Adipocyte (in vitro differentiated cells): ENCODE measurements at regions not wholly inside any gene's neighbourhood (a gene's known extent, or its start where the extent isn't known, plus 50 kb on each side); places are given as distances from the start of the nearest gene placed in this dataset.

Source experiments
- DNase-seq: peaks from one replicate; pipeline ENCODE4 v3.0.0-alpha.2; 2015; ENCODE audit warnings: low read depth
- H3K27me3 ChIP-seq: replicated peaks from 2 replicates; pipeline ENCODE4 v1.7.0; 2013; ENCODE audit warnings: mild to moderate bottlenecking, low read length, moderate library complexity; ENCODE audit not compliant: control insufficient read depth, insufficient read depth
- H3K36me3 ChIP-seq: 2 replicates; pipeline ENCODE4 v1.7.0; 2013; ENCODE audit warnings: low read length, mild to moderate bottlenecking, moderate library complexity; ENCODE audit not compliant: control insufficient read depth, insufficient read depth, severe bottlenecking
- H3K4me1 ChIP-seq: 2 replicates; pipeline ENCODE4 v1.7.0; 2013; ENCODE audit warnings: mild to moderate bottlenecking, low read length, moderate library complexity; ENCODE audit not compliant: control insufficient read depth, insufficient read depth
- H3K4me3 ChIP-seq: 2 replicates; pipeline ENCODE4 v1.7.0; 2013; ENCODE audit warnings: mild to moderate bottlenecking, low read length, moderate library complexity
- H3K9ac ChIP-seq: 2 replicates; pipeline ENCODE4 v1.7.0; 2013; ENCODE audit warnings: mild to moderate bottlenecking, low read length, moderate library complexity
- H3K9me3 ChIP-seq: 2 replicates; pipeline ENCODE4 v1.7.0; 2013; ENCODE audit warnings: mild to moderate bottlenecking, low read length, moderate library complexity; ENCODE audit not compliant: control insufficient read depth

GRCh38 chr18:54020156-54020745 lies 204.2 kb downstream of the MBD2 start:
- H3K36me3 ChIP-seq: no peaks in the 10 kb centered on the region
- H3K27me3 ChIP-seq: no peaks in the 10 kb centered on the region
- H3K4me1 ChIP-seq: no peaks in the 10 kb centered on the region
- no peak overlapping the region for H3K4me3 ChIP-seq
- H3K9me3 ChIP-seq: no peaks in the 10 kb centered on the region
- peak; percentile 75 for DNase-seq
- no peak overlapping the region for H3K9ac ChIP-seq

- Histone ChIP-seq H3K27me3 (no peaks in the 10 kb centered on the region), H3K9me3 (no peaks in the 10 kb centered on the region), H3K9ac (no peak overlapping the region), H3K36me3 (no peaks in the 10 kb centered on the region), H3K4me3 (no peak overlapping the region), H3K4me1 (no peaks in the 10 kb centered on the region)
- peak; percentile 8 for DNase-seq
Observed at GRCh38 chr18:54019641-54020040, 204.8 kb downstream of the MBD2 start.

GRCh38 chr18:54013452-54013851 lies 211.0 kb downstream of the MBD2 start:
- Histone ChIP-seq H3K9ac (no peak overlapping the region), H3K4me1 (no peaks in the 10 kb centered on the region), H3K9me3 (no peaks in the 10 kb centered on the region), H3K27me3 (no peaks in the 10 kb centered on the region), H3K4me3 (no peak overlapping the region), H3K36me3 (no peaks in the 10 kb centered on the region)
- no peak for DNase-seq

- DNase-seq: no peak
- no peaks in the 10 kb centered on the region for H3K27me3 ChIP-seq
- H3K9ac ChIP-seq: no peak overlapping the region
- no peaks in the 10 kb centered on the region for H3K9me3 ChIP-seq
- no peaks in the 10 kb centered on the region for H3K4me1 ChIP-seq
- no peaks in the 10 kb centered on the region for H3K36me3 ChIP-seq
- H3K4me3 ChIP-seq: no peak overlapping the region
Observed at GRCh38 chr18:54004828-54005227, 219.6 kb downstream of the MBD2 start.

GRCh38 chr18:54003195-54003594 lies 221.3 kb downstream of the MBD2 start:
- no peak for DNase-seq
- no peaks in the 10 kb centered on the region for H3K27me3 ChIP-seq
- no peak overlapping the region for H3K9ac ChIP-seq
- no peaks in the 10 kb centered on the region for H3K36me3 ChIP-seq
- H3K4me3 ChIP-seq: no peak overlapping the region
- H3K9me3 ChIP-seq: no peaks in the 10 kb centered on the region
- no peaks in the 10 kb centered on the region for H3K4me1 ChIP-seq

GRCh38 chr18:53997064-53997463 lies 227.4 kb downstream of the MBD2 start:
- Histone ChIP-seq H3K9ac (no peak overlapping the region), H3K27me3 (no peaks in the 10 kb centered on the region), H3K4me1 (peaks cover 3% of the 10 kb centered on the region), H3K4me3 (no peak overlapping the region), H3K36me3 (no peaks in the 10 kb centered on the region), H3K9me3 (no peaks in the 10 kb centered on the region)
- DNase-seq: no peak

- Histone ChIP-seq H3K9ac (no peak overlapping the region), H3K4me1 (peaks cover 20% of the 10 kb centered on the region), H3K9me3 (no peaks in the 10 kb centered on the region), H3K4me3 (no peak overlapping the region), H3K36me3 (no peaks in the 10 kb centered on the region), H3K27me3 (no peaks in the 10 kb centered on the region)
- DNase-seq: no peak
Observed at GRCh38 chr18:53994016-53994415, 230.5 kb downstream of the MBD2 start.

- Histone ChIP-seq H3K4me3 (peak overlapping the region; percentile 29), H3K9me3 (no peaks in the 10 kb centered on the region), H3K27me3 (no peaks in the 10 kb centered on the region), H3K4me1 (peaks cover 20% of the 10 kb centered on the region), H3K36me3 (no peaks in the 10 kb centered on the region), H3K9ac (no peak overlapping the region)
- DNase-seq: peak; percentile 37
Observed at GRCh38 chr18:53991805-53992204, 232.7 kb downstream of the MBD2 start.

- peaks cover 20% of the 10 kb centered on the region for H3K4me1 ChIP-seq
- peak; percentile 20 for DNase-seq
- H3K4me3 ChIP-seq: peak overlapping the region; percentile 29
- no peaks in the 10 kb centered on the region for H3K27me3 ChIP-seq
- no peak overlapping the region for H3K9ac ChIP-seq
- H3K36me3 ChIP-seq: no peaks in the 10 kb centered on the region
- no peaks in the 10 kb centered on the region for H3K9me3 ChIP-seq
Observed at GRCh38 chr18:53991202-53991601, 233.3 kb downstream of the MBD2 start.

GRCh38 chr18:53990485-53990884 lies 234.0 kb downstream of the MBD2 start:
- Histone ChIP-seq H3K27me3 (no peaks in the 10 kb centered on the region), H3K4me1 (peaks cover 20% of the 10 kb centered on the region), H3K4me3 (no peak overlapping the region), H3K36me3 (no peaks in the 10 kb centered on the region), H3K9ac (no peak overlapping the region), H3K9me3 (no peaks in the 10 kb centered on the region)
- no peak for DNase-seq

- Histone ChIP-seq H3K4me1 (no peaks in the 10 kb centered on the region), H3K27me3 (no peaks in the 10 kb centered on the region), H3K4me3 (no peak overlapping the region), H3K9ac (no peak overlapping the region), H3K36me3 (no peaks in the 10 kb centered on the region), H3K9me3 (no peaks in the 10 kb centered on the region)
- no peak for DNase-seq
Observed at GRCh38 chr18:53984021-53984420, 240.4 kb downstream of the MBD2 start.

GRCh38 chr18:53971331-53971730 lies 253.1 kb downstream of the MBD2 start:
- DNase-seq: no peak
- Histone ChIP-seq H3K27me3 (no peaks in the 10 kb centered on the region), H3K4me3 (no peak overlapping the region), H3K9me3 (peaks cover 10% of the 10 kb centered on the region), H3K4me1 (no peaks in the 10 kb centered on the region), H3K9ac (no peak overlapping the region), H3K36me3 (no peaks in the 10 kb centered on the region)
